ENCODE measurements at regions not wholly inside any gene's neighbourhood (a gene's known extent, or its start where the extent isn't known, plus 50 kb on each side); places are given as distances from the start of the nearest gene placed in this dataset.

GRCh38 chr9:16033921-16034691 is 481.3 kb downstream of the CCDC171 start:
- Histone ChIP-seq H3K4me1 (ENCODE audit: insufficient read depth) (no peaks in the 10 kb centered on the region), H3K4me2 (no peak overlapping the region), H3K4me3 (no peak overlapping the region), H3K27me3 (no peaks in the 10 kb centered on the region), H3K36me3 (replicated peaks; ENCODE audit: insufficient read depth, low read depth) (no peaks in the 10 kb centered on the region), H3K27ac (no peak overlapping the region), H3K9me2 (replicated peaks; ENCODE audit: insufficient read depth) (no peaks in the 10 kb centered on the region), H2AFZ (no peak overlapping the region), H3K9me3 (ENCODE audit: low read depth) (no peaks in the 10 kb centered on the region), H3K79me2 (no peaks in the 10 kb centered on the region), H4K20me1 (ENCODE audit: insufficient read depth, poor library complexity, severe bottlenecking) (no peaks in the 10 kb centered on the region)
- WGBS (ENCODE audit: low lambda C conversion rate, missing lambda C conversion rate) = 89% methylated on average over 10 of the region's 10 CpGs
- TF ChIP-seq CTCF (IDR thresholded peaks at IDR 0.05; ENCODE audit: poor library complexity) (no peak), EZH2phosphoT487 (IDR thresholded peaks at IDR 0.05; ENCODE audit: low read depth, severe bottlenecking, unreplicated experiment) (no peak), EZH2 (IDR thresholded peaks at IDR 0.05; ENCODE audit: borderline replicate concordance) (no peak)
- DNase-seq (ENCODE audit: low spot score) = no peak

GRCh38 chr9:16039218-16039987 is 486.6 kb downstream of the CCDC171 start:
- Histone ChIP-seq H4K20me1 (ENCODE audit: insufficient read depth, poor library complexity, severe bottlenecking) (no peaks in the 10 kb centered on the region), H3K4me2 (no peak overlapping the region), H3K9me2 (replicated peaks; ENCODE audit: insufficient read depth) (no peaks in the 10 kb centered on the region), H3K27ac (peak overlapping the region; percentile 60), H2AFZ (no peak overlapping the region), H3K4me1 (ENCODE audit: insufficient read depth) (peaks cover 16% of the 10 kb centered on the region), H3K79me2 (no peaks in the 10 kb centered on the region), H3K4me3 (no peak overlapping the region), H3K27me3 (no peaks in the 10 kb centered on the region), H3K36me3 (replicated peaks; ENCODE audit: insufficient read depth, low read depth) (no peaks in the 10 kb centered on the region), H3K9me3 (ENCODE audit: low read depth) (no peaks in the 10 kb centered on the region)
- TF ChIP-seq EZH2phosphoT487 (IDR thresholded peaks at IDR 0.05; ENCODE audit: low read depth, severe bottlenecking, unreplicated experiment) (no peak), EZH2 (IDR thresholded peaks at IDR 0.05; ENCODE audit: borderline replicate concordance) (no peak), CTCF (IDR thresholded peaks at IDR 0.05; ENCODE audit: poor library complexity) (no peak)
- DNase-seq (ENCODE audit: low spot score) = no peak
- WGBS (ENCODE audit: low lambda C conversion rate, missing lambda C conversion rate) = 65% methylated on average over 11 of the region's 11 CpGs

- TF ChIP-seq CTCF (IDR thresholded peaks at IDR 0.05; ENCODE audit: poor library complexity) = no peak
- no peak for TF ChIP-seq EZH2 (IDR thresholded peaks at IDR 0.05; ENCODE audit: borderline replicate concordance)
- TF ChIP-seq EZH2phosphoT487 (IDR thresholded peaks at IDR 0.05; ENCODE audit: low read depth, severe bottlenecking, unreplicated experiment) = no peak
- peak overlapping the region; percentile 50 for H3K4me2 ChIP-seq
- H2AFZ ChIP-seq = peak overlapping the region; percentile 1
- peak; percentile 39 for DNase-seq (ENCODE audit: low spot score)
- no peaks in the 10 kb centered on the region for H3K79me2 ChIP-seq
- H3K36me3 ChIP-seq (replicated peaks; ENCODE audit: insufficient read depth, low read depth) = no peaks in the 10 kb centered on the region
- peak overlapping the region; percentile 60 for H3K27ac ChIP-seq
- H3K9me3 ChIP-seq (ENCODE audit: low read depth) = no peaks in the 10 kb centered on the region
- no peaks in the 10 kb centered on the region for H4K20me1 ChIP-seq (ENCODE audit: insufficient read depth, poor library complexity, severe bottlenecking)
- no peaks in the 10 kb centered on the region for H3K27me3 ChIP-seq
- WGBS (ENCODE audit: low lambda C conversion rate, missing lambda C conversion rate) = 15% methylated on average over 10 of the region's 10 CpGs
- H3K9me2 ChIP-seq (replicated peaks; ENCODE audit: insufficient read depth) = no peaks in the 10 kb centered on the region
- peaks cover 21% of the 10 kb centered on the region for H3K4me1 ChIP-seq (ENCODE audit: insufficient read depth)
- no peak overlapping the region for H3K4me3 ChIP-seq
Observed at GRCh38 chr9:16039988-16040761, 487.3 kb downstream of the CCDC171 start.
